GM12865 (cell line): ENCODE measurements at regions not wholly inside any gene's neighbourhood (a gene's known extent, or its start where the extent isn't known, plus 50 kb on each side); places are given as distances from the start of the nearest gene placed in this dataset.

Experiments used
- DNase-seq: peaks from one replicate; pipeline ENCODE4 v3.0.0; 2010; ENCODE audit warnings: low read depth
- H3K4me3 ChIP-seq: 2 replicates; pipeline ENCODE4 v1.5.1; 2011; ENCODE audit warnings: mild to moderate bottlenecking, low read depth, low read length, control low read depth
- CTCF ChIP-seq: IDR thresholded peaks from 2 replicates; pipeline ENCODE4 v1.5.1; 2011; ENCODE audit warnings: low read length, control low read depth, low read depth, inconsistent platforms; ENCODE audit not compliant: insufficient read depth; ENCODE audit errors: missing control alignments

GRCh38 chr4:123014038-123014437 is 91.6 kb upstream of the NUDT6 start:
- TF ChIP-seq CTCF, result no peak
- H3K4me3 ChIP-seq, result no peak overlapping the region
- DNase-seq, result no peak

GRCh38 chr4:123017078-123017477 is 94.7 kb upstream of the NUDT6 start:
- TF ChIP-seq CTCF, result no peak
- H3K4me3 ChIP-seq, result no peak overlapping the region
- no peak for DNase-seq

- no peak for DNase-seq
- TF ChIP-seq CTCF, result no peak
Measured at GRCh38 chr4:123017636-123018395, 95.4 kb upstream of the NUDT6 start.

GRCh38 chr4:123018396-123018775 is 96.0 kb upstream of the NUDT6 start:
- no peak for TF ChIP-seq CTCF
- no peak for DNase-seq
- no peak overlapping the region for H3K4me3 ChIP-seq

More at GRCh38 chr4:123017636-123018395, 95.4 kb upstream of the NUDT6 start:
- no peak overlapping the region for H3K4me3 ChIP-seq

GRCh38 chr4:123020285-123020684 is 97.9 kb upstream of the NUDT6 start:
- TF ChIP-seq CTCF, result no peak
- no peak for DNase-seq

GRCh38 chr4:123023647-123024046 is 101.2 kb upstream of the NUDT6 start:
- TF ChIP-seq CTCF, result no peak
- H3K4me3 ChIP-seq, result no peak overlapping the region
- no peak for DNase-seq

More at GRCh38 chr4:123020285-123020684, 97.9 kb upstream of the NUDT6 start:
- H3K4me3 ChIP-seq, result no peak overlapping the region

GRCh38 chr4:123024710-123025109 is 102.3 kb upstream of the NUDT6 start:
- H3K4me3 ChIP-seq, result no peak overlapping the region
- no peak for DNase-seq
- TF ChIP-seq CTCF, result no peak
